ENCODE measurements at regions not wholly inside any gene's neighbourhood (a gene's known extent, or its start where the extent isn't known, plus 50 kb on each side); places are given as distances from the start of the nearest gene placed in this dataset.

DNA sequence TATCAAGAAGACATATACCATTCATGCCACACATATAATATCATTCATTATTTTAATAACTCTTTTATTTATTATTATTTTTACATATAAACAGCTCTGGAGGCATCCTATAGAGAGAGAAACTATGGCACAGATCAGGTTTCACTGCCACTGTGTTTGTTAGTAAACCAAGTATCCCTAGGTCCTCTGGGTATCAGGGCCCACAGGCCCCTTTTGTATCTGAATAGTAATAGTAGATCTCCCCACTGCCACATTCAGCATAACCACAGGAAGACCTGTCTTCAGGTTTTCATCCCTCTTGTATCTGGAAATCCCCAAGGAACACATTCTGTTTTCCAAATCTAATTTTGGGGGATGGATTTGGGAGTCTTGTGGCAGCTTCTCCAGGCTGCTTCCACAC is 94.0 kb downstream of the SPATA31D1 start:
- no peak for TF ChIP-seq EZH2 (IDR thresholded peaks at IDR 0.05)
- TF ChIP-seq, protein P1, sequence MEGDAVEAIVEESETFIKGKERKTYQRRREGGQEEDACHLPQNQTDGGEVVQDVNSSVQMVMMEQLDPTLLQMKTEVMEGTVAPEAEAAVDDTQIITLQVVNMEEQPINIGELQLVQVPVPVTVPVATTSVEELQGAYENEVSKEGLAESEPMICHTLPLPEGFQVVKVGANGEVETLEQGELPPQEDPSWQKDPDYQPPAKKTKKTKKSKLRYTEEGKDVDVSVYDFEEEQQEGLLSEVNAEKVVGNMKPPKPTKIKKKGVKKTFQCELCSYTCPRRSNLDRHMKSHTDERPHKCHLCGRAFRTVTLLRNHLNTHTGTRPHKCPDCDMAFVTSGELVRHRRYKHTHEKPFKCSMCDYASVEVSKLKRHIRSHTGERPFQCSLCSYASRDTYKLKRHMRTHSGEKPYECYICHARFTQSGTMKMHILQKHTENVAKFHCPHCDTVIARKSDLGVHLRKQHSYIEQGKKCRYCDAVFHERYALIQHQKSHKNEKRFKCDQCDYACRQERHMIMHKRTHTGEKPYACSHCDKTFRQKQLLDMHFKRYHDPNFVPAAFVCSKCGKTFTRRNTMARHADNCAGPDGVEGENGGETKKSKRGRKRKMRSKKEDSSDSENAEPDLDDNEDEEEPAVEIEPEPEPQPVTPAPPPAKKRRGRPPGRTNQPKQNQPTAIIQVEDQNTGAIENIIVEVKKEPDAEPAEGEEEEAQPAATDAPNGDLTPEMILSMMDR (IDR thresholded peaks at IDR 0.05 in 2 of 3, conservative IDR thresholded peaks at IDR 0.05 in 1 of 3; ENCODE audit: borderline replicate concordance in 1 of 3, insufficient read depth in 1 of 3, low read depth in 2 of 3, low read length in 2 of 3) = no peak
- TF ChIP-seq POLR2A (IDR thresholded peaks at IDR 0.05; ENCODE audit: borderline replicate concordance, extremely low read depth, insufficient read depth, insufficient read length) = no peak
